ENCODE measurements at regions not wholly inside any gene's neighbourhood (a gene's known extent, or its start where the extent isn't known, plus 50 kb on each side); places are given as distances from the start of the nearest gene placed in this dataset.

DNA sequence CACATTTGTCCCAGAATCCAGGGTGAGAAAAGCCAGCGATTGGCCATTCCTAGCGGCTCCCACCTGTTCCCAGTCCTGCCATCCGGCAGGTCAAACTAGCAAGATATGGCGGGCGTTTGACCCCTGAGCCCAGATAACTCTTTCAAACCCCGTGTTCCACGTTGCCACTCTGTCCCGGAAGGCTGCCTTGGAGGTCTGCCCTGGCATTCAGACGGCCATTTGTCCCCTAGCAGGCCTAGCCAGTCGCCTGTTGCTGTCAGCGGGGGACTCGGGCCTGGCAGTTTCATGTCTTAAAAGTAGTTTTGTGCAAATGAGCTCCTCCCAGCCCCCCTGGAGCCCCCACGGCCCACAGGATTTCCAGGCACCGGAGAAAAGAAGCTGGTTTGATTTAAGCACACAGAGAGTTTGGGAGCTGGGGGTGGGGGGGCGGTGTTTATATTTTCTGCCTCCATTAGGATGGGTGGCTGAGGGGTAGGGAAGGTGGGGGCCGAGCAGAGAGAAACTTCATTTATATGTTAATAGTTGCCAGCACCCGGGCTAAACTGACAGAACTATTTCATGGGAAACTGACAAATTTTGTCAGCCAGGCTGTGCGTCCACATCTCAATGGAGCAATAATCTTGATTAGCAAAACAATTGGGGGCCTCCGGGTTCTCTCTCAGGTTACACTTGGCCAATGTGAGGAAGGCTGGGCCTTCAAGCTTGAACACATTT, 240.9 kb upstream of the SALL1 start:
- Histone ChIP-seq H3K4me3 (ENCODE audit: low read depth, low read length) (no peak overlapping the region), H3K9me3 (ENCODE audit: control insufficient read depth, insufficient read depth, low read length) (no peaks in the 10 kb centered on the region), H3K27ac (ENCODE audit: low read depth, low read length) (peak overlapping the region; percentile 19), H3K4me1 (ENCODE audit: control insufficient read depth, insufficient read depth, low read length) (peaks cover 24% of the 10 kb centered on the region), H3K36me3 (ENCODE audit: control insufficient read depth, insufficient read depth, low read length) (no peaks in the 10 kb centered on the region), H3K27me3 (ENCODE audit: control insufficient read depth, insufficient read depth, low read length) (peaks cover 3% of the 10 kb centered on the region)
- WGBS (ENCODE audit: insufficient coverage), result 27% methylated on average over 16 of the region's 19 CpGs
- peak in 2 of 6 donors; percentile 70 to 75 for DNase-seq (ENCODE audit: low read depth in 4 of 6, low spot score in 6 of 6)

DNA sequence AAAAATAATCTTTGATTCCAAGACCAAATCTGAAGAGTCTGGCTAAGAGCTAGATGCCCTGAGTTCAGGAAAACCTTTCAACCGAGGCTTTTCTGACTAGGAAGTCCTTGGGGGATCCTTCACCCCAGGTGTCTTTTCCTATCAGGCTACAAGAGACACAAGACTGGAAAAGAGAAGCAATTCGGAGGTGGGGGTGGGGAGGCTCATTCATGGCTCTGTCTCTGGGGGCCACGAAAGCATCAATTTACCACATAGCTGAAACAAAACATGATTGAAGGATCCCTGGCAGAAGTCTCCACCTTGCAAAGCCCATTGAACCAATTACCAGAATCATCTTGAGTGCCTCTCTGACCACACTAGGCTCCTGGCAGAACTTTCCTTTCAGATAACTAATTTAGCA, 239.8 kb upstream of the SALL1 start:
- Histone ChIP-seq H3K4me3 (ENCODE audit: low read depth, low read length) (no peak overlapping the region), H3K4me1 (ENCODE audit: control insufficient read depth, insufficient read depth, low read length) (peaks cover 24% of the 10 kb centered on the region), H3K36me3 (ENCODE audit: control insufficient read depth, insufficient read depth, low read length) (no peaks in the 10 kb centered on the region), H3K27me3 (ENCODE audit: control insufficient read depth, insufficient read depth, low read length) (peaks cover 3% of the 10 kb centered on the region), H3K9me3 (ENCODE audit: control insufficient read depth, insufficient read depth, low read length) (no peaks in the 10 kb centered on the region), H3K27ac (ENCODE audit: low read depth, low read length) (no peak overlapping the region)
- no CpG with 5 or more reads among the region's 3 CpGs for WGBS (ENCODE audit: insufficient coverage)
- DNase-seq (ENCODE audit: low read depth in 4 of 6, low spot score in 6 of 6), result no peak

DNA sequence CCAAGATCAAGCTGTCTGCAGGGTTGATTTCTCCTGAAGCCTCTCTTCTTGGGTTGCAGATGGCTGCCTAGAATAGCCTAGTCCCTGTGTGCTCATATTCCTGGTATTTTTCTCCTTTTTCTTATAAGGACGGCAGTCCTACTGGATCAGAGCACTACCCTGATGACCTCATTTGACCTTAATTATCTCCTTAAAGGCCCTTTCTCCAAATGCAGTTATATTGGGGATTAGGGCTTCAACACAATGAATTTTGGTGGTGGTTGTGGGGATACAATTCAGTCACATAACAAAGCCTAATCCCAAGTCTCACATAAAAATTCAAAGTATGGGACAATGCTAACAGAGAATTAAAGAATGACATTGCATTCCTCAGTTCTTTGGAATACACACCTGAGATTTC, 238.8 kb upstream of the SALL1 start:
- H3K4me3 ChIP-seq (ENCODE audit: low read depth, low read length), result no peak overlapping the region
- H3K9me3 ChIP-seq (ENCODE audit: control insufficient read depth, insufficient read depth, low read length), result no peaks in the 10 kb centered on the region
- no peaks in the 10 kb centered on the region for H3K36me3 ChIP-seq (ENCODE audit: control insufficient read depth, insufficient read depth, low read length)
- peaks cover 24% of the 10 kb centered on the region for H3K4me1 ChIP-seq (ENCODE audit: control insufficient read depth, insufficient read depth, low read length)
- no peak for DNase-seq (ENCODE audit: low read depth in 4 of 6, low spot score in 6 of 6)
- WGBS (ENCODE audit: insufficient coverage), result no CpG with 5 or more reads among the region's 1 CpG
- no peak overlapping the region for H3K27ac ChIP-seq (ENCODE audit: low read depth, low read length)
- H3K27me3 ChIP-seq (ENCODE audit: control insufficient read depth, insufficient read depth, low read length), result peaks cover 3% of the 10 kb centered on the region

DNA sequence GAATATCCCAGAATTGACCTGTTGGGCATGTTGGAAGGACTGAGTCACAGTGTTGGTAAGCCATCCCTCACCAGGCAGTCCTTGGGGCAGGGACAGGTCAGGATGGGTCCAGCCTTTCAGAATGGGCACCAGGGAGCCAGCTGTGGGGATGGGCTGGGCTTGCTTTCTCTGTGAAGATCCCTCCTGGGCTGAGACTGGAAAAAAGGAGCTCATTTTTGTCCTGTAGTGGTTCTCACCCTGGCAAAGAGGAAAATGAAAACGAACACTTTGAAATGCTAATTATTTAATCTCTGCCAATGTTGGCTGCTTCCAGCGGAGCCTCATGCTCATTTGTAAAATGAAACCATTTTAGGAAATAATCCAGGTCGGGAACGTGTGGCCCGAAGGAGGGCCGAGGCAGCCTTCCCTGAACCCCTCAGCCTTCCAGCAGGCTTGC, 237.5 kb upstream of the SALL1 start:
- H3K4me1 ChIP-seq (ENCODE audit: control insufficient read depth, insufficient read depth, low read length), result peaks cover 24% of the 10 kb centered on the region
- H3K36me3 ChIP-seq (ENCODE audit: control insufficient read depth, insufficient read depth, low read length), result no peaks in the 10 kb centered on the region
- H3K4me3 ChIP-seq (ENCODE audit: low read depth, low read length), result no peak overlapping the region
- peak overlapping the region; percentile 19 for H3K27ac ChIP-seq (ENCODE audit: low read depth, low read length)
- WGBS (ENCODE audit: insufficient coverage), result 54% methylated on average over 6 of the region's 6 CpGs
- H3K27me3 ChIP-seq (ENCODE audit: control insufficient read depth, insufficient read depth, low read length), result peaks cover 3% of the 10 kb centered on the region
- H3K9me3 ChIP-seq (ENCODE audit: control insufficient read depth, insufficient read depth, low read length), result no peaks in the 10 kb centered on the region
- DNase-seq (ENCODE audit: low read depth in 4 of 6, low spot score in 6 of 6), result peak in 2 of 6 donors; percentile 22 to 81

DNA sequence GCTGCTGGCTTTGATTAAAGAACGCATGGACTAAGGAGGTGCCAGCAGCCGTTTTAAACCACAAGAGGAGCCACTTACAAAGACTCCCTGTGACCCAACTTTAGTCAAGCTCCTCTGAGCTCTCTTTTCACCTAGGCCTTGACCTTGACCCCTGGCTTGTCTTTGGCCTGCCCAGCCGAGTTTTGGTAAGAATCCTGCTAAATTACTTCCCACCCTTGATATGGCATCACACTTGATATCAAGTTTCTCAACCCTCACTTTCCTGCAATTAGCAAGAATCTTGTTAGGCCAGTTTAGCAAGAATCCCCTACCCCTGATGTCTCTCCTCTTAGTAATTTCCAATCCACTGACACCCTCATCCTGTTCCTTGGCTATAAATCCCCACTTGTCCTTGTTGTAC, 232.8 kb upstream of the SALL1 start:
- DNase-seq (ENCODE audit: low read depth in 4 of 6, low spot score in 6 of 6), result no peak
- Histone ChIP-seq H3K36me3 (ENCODE audit: control insufficient read depth, insufficient read depth, low read length) (no peaks in the 10 kb centered on the region), H3K9me3 (ENCODE audit: control insufficient read depth, insufficient read depth, low read length) (no peaks in the 10 kb centered on the region), H3K27me3 (ENCODE audit: control insufficient read depth, insufficient read depth, low read length) (no peaks in the 10 kb centered on the region), H3K27ac (ENCODE audit: low read depth, low read length) (no peak overlapping the region), H3K4me1 (ENCODE audit: control insufficient read depth, insufficient read depth, low read length) (peaks cover 8% of the 10 kb centered on the region), H3K4me3 (ENCODE audit: low read depth, low read length) (no peak overlapping the region)
- WGBS (ENCODE audit: insufficient coverage), result 51% methylated on average over 3 of the region's 3 CpGs

DNA sequence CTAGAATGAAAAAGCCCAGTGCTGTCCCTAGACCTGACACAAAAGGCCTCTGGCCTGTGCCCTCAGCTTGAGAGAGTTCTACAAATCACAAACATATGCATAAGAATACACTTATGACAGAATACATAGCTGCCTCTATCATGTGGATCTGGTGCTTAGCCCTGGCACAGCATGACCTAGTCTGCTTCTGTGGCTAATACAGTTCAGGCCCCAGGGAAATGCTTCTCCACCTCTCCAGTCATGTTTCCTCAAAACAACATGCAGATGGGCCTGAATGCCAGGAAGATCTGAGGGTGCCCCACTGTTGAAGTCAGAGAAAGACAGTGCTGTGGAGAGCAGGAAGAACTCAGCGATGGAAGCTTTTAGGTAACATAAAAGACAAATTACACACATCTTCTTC, 231.9 kb upstream of the SALL1 start:
- Histone ChIP-seq H3K36me3 (ENCODE audit: control insufficient read depth, insufficient read depth, low read length) (no peaks in the 10 kb centered on the region), H3K4me1 (ENCODE audit: control insufficient read depth, insufficient read depth, low read length) (no peaks in the 10 kb centered on the region), H3K4me3 (ENCODE audit: low read depth, low read length) (no peak overlapping the region), H3K27ac (ENCODE audit: low read depth, low read length) (no peak overlapping the region), H3K27me3 (ENCODE audit: control insufficient read depth, insufficient read depth, low read length) (no peaks in the 10 kb centered on the region), H3K9me3 (ENCODE audit: control insufficient read depth, insufficient read depth, low read length) (no peaks in the 10 kb centered on the region)
- no peak for DNase-seq (ENCODE audit: low read depth in 4 of 6, low spot score in 6 of 6)
- WGBS (ENCODE audit: insufficient coverage), result no CpG with 5 or more reads among the region's 1 CpG

DNA sequence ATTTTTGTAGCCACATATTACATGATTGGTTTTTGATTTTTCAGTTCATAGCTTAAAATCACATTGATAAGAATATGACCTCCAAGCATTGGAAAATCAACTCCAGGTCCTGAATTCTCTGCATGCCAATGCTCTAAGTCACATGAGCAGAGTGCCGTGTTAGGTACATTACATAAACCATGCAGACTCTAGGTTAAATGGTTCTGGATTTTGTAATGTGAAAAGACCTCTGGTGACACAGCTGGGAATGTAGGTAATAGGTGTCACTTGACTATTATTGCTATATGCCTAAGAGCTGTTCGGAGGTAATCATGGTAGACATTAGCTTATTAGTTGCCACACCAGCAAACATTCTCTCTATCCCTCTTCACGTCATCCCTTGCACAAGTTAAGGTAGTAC, 231.1 kb upstream of the SALL1 start:
- no CpG with 5 or more reads among the region's 3 CpGs for WGBS (ENCODE audit: insufficient coverage)
- Histone ChIP-seq H3K36me3 (ENCODE audit: control insufficient read depth, insufficient read depth, low read length) (no peaks in the 10 kb centered on the region), H3K27ac (ENCODE audit: low read depth, low read length) (no peak overlapping the region), H3K4me1 (ENCODE audit: control insufficient read depth, insufficient read depth, low read length) (no peaks in the 10 kb centered on the region), H3K9me3 (ENCODE audit: control insufficient read depth, insufficient read depth, low read length) (no peaks in the 10 kb centered on the region), H3K4me3 (ENCODE audit: low read depth, low read length) (no peak overlapping the region), H3K27me3 (ENCODE audit: control insufficient read depth, insufficient read depth, low read length) (no peaks in the 10 kb centered on the region)
- no peak for DNase-seq (ENCODE audit: low read depth in 4 of 6, low spot score in 6 of 6)

DNA sequence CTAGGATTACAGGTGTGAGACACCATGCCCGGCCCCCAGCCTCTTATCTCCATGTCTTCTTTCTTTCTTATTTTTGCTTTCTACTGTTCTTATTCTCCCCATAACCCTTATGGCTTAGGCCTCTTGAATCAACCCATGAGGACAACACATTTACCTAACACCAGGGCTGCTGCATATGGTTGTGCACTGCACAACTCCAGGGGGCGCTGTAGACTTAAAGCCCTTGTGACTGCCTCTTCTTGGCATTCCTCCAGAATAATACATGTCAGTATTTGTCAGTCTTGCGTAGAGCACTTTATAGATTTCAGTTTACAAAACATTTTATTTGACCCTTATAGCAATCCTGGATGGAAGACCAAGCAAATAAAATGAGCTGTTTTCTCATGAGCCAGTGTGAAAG, 225.0 kb upstream of the SALL1 start:
- H3K4me1 ChIP-seq (ENCODE audit: control insufficient read depth, insufficient read depth, low read length), result no peaks in the 10 kb centered on the region
- H3K9me3 ChIP-seq (ENCODE audit: control insufficient read depth, insufficient read depth, low read length), result no peaks in the 10 kb centered on the region
- no peak overlapping the region for H3K27ac ChIP-seq (ENCODE audit: low read depth, low read length)
- no peak for DNase-seq (ENCODE audit: low read depth in 4 of 6, low spot score in 6 of 6)
- no peaks in the 10 kb centered on the region for H3K36me3 ChIP-seq (ENCODE audit: control insufficient read depth, insufficient read depth, low read length)
- WGBS (ENCODE audit: insufficient coverage), result 93% methylated on average over 3 of the region's 3 CpGs
- no peaks in the 10 kb centered on the region for H3K27me3 ChIP-seq (ENCODE audit: control insufficient read depth, insufficient read depth, low read length)
- no peak overlapping the region for H3K4me3 ChIP-seq (ENCODE audit: low read depth, low read length)

DNA sequence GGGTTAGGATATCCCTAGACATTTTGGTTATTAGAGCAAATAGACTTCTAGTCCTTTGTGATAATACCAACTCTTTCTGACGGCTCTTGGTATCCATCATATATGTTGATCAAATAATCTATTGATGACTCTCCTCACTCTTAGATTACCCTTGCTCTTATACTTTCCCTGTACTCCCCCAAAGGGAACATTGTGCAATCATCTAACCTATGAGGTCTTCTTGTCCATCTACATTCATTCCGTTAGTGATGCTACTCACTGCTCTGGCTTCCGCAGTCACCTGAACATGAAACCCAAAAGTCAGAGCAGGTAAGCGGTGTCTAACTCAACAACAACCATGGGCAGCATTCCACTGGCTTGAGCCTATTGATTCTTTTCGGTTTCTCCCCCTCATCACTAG, 223.7 kb upstream of the SALL1 start:
- H3K4me3 ChIP-seq (ENCODE audit: low read depth, low read length), result no peak overlapping the region
- 100% methylated on average over 1 of the region's 5 CpGs for WGBS (ENCODE audit: insufficient coverage)
- no peaks in the 10 kb centered on the region for H3K9me3 ChIP-seq (ENCODE audit: control insufficient read depth, insufficient read depth, low read length)
- H3K27me3 ChIP-seq (ENCODE audit: control insufficient read depth, insufficient read depth, low read length), result no peaks in the 10 kb centered on the region
- H3K36me3 ChIP-seq (ENCODE audit: control insufficient read depth, insufficient read depth, low read length), result no peaks in the 10 kb centered on the region
- no peaks in the 10 kb centered on the region for H3K4me1 ChIP-seq (ENCODE audit: control insufficient read depth, insufficient read depth, low read length)
- DNase-seq (ENCODE audit: low read depth in 4 of 6, low spot score in 6 of 6), result no peak
- no peak overlapping the region for H3K27ac ChIP-seq (ENCODE audit: low read depth, low read length)

DNA sequence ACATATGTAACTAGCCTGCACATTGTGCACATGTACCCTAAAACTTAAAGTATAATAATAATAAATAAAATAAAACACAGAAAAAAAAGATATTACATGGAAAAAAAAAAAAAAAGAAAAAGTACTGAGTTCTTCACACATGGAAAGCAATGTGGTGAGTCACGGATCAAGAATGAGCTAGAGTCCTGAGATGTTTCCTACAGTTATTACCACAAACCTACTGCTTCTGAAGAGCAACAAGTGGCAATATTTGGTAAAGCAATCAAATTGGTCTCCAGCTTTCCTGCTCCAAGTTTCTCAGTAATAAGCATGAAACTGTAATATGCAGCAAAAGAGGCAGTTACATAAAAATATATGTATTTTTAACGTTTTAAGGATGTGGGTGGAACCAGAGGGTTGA, 223.3 kb upstream of the SALL1 start:
- H3K9me3 ChIP-seq (ENCODE audit: control insufficient read depth, insufficient read depth, low read length), result no peaks in the 10 kb centered on the region
- no CpG with 5 or more reads among the region's 2 CpGs for WGBS (ENCODE audit: insufficient coverage)
- H3K36me3 ChIP-seq (ENCODE audit: control insufficient read depth, insufficient read depth, low read length), result no peaks in the 10 kb centered on the region
- DNase-seq (ENCODE audit: low read depth in 4 of 6, low spot score in 6 of 6), result no peak
- no peaks in the 10 kb centered on the region for H3K4me1 ChIP-seq (ENCODE audit: control insufficient read depth, insufficient read depth, low read length)
- no peak overlapping the region for H3K27ac ChIP-seq (ENCODE audit: low read depth, low read length)
- no peak overlapping the region for H3K4me3 ChIP-seq (ENCODE audit: low read depth, low read length)
- H3K27me3 ChIP-seq (ENCODE audit: control insufficient read depth, insufficient read depth, low read length), result no peaks in the 10 kb centered on the region
